ENCODE measurements at regions not wholly inside any gene's neighbourhood (a gene's known extent, or its start where the extent isn't known, plus 50 kb on each side); places are given as distances from the start of the nearest gene placed in this dataset.

GRCh38 chr13:105607016-105607415, 928.4 kb downstream of the EFNB2 start:
- DNase-seq = no peak
- H3K4me3 ChIP-seq (ENCODE audit: low read depth, low read length) = no peak overlapping the region
- no peak overlapping the region for H3K27ac ChIP-seq
- H3K36me3 ChIP-seq (replicated peaks) = no peaks in the 10 kb centered on the region
- no peak for TF ChIP-seq CTCF (IDR thresholded peaks at IDR 0.05; ENCODE audit: low read depth, low read length, missing control alignments)
- in situ Hi-C loops (cut with HindIII; ENCODE audit: low pct_ligation_motif_present, low sequenced_read_pairs) = no loop called here
- no peaks in the 10 kb centered on the region for H3K27me3 ChIP-seq (replicated peaks)

GRCh38 chr13:105602956-105603670, 932.3 kb downstream of the EFNB2 start:
- H3K4me3 ChIP-seq (ENCODE audit: low read depth, low read length) = no peak overlapping the region
- H3K27me3 ChIP-seq (replicated peaks) = no peaks in the 10 kb centered on the region
- no peak for TF ChIP-seq CTCF (IDR thresholded peaks at IDR 0.05; ENCODE audit: low read depth, low read length, missing control alignments)
- H3K27ac ChIP-seq = no peak overlapping the region
- DNase-seq = no peak
- no peaks in the 10 kb centered on the region for H3K36me3 ChIP-seq (replicated peaks)
- in situ Hi-C loops (cut with HindIII; ENCODE audit: low pct_ligation_motif_present, low sequenced_read_pairs) = no loop called here

- DNase-seq = no peak
- Histone ChIP-seq H3K27me3 (replicated peaks) (no peaks in the 10 kb centered on the region), H3K27ac (no peak overlapping the region), H3K36me3 (replicated peaks) (no peaks in the 10 kb centered on the region), H3K4me3 (ENCODE audit: low read depth, low read length) (no peak overlapping the region)
- in situ Hi-C loops (cut with HindIII; ENCODE audit: low pct_ligation_motif_present, low sequenced_read_pairs) = no loop called here
- TF ChIP-seq CTCF (IDR thresholded peaks at IDR 0.05; ENCODE audit: low read depth, low read length, missing control alignments) = no peak
These were observed 935.9 kb downstream of the EFNB2 start for GRCh38 chr13:105599477-105600037.

- TF ChIP-seq CTCF (IDR thresholded peaks at IDR 0.05; ENCODE audit: low read depth, low read length, missing control alignments) = no peak
- no peaks in the 10 kb centered on the region for H3K36me3 ChIP-seq (replicated peaks)
- DNase-seq = peak; percentile 53
- H3K27me3 ChIP-seq (replicated peaks) = no peaks in the 10 kb centered on the region
- H3K27ac ChIP-seq = peak overlapping the region; percentile 39
- in situ Hi-C loops (cut with HindIII; ENCODE audit: low pct_ligation_motif_present, low sequenced_read_pairs) = no loop called here
- H3K4me3 ChIP-seq (ENCODE audit: low read depth, low read length) = no peak overlapping the region
These were observed 936.9 kb downstream of the EFNB2 start for GRCh38 chr13:105598529-105598928.

GRCh38 chr13:105597573-105597972, 937.9 kb downstream of the EFNB2 start:
- in situ Hi-C loops (cut with HindIII; ENCODE audit: low pct_ligation_motif_present, low sequenced_read_pairs) = no loop called here
- no peak for TF ChIP-seq CTCF (IDR thresholded peaks at IDR 0.05; ENCODE audit: low read depth, low read length, missing control alignments)
- H3K36me3 ChIP-seq (replicated peaks) = no peaks in the 10 kb centered on the region
- H3K27ac ChIP-seq = no peak overlapping the region
- no peak overlapping the region for H3K4me3 ChIP-seq (ENCODE audit: low read depth, low read length)
- no peak for DNase-seq
- no peaks in the 10 kb centered on the region for H3K27me3 ChIP-seq (replicated peaks)

- no peaks in the 10 kb centered on the region for H3K27me3 ChIP-seq (replicated peaks)
- H3K27ac ChIP-seq = no peak overlapping the region
- H3K4me3 ChIP-seq (ENCODE audit: low read depth, low read length) = no peak overlapping the region
- H3K36me3 ChIP-seq (replicated peaks) = no peaks in the 10 kb centered on the region
- TF ChIP-seq CTCF (IDR thresholded peaks at IDR 0.05; ENCODE audit: low read depth, low read length, missing control alignments) = no peak
- no peak for DNase-seq
- in situ Hi-C loops (cut with HindIII; ENCODE audit: low pct_ligation_motif_present, low sequenced_read_pairs) = no loop called here
These were observed 940.0 kb downstream of the EFNB2 start for GRCh38 chr13:105595471-105595870.

Measured in brain microvascular endothelial cell (primary cell).